ENCODE measurements at regions not wholly inside any gene's neighbourhood (a gene's known extent, or its start where the extent isn't known, plus 50 kb on each side); places are given as distances from the start of the nearest gene placed in this dataset.

DNA sequence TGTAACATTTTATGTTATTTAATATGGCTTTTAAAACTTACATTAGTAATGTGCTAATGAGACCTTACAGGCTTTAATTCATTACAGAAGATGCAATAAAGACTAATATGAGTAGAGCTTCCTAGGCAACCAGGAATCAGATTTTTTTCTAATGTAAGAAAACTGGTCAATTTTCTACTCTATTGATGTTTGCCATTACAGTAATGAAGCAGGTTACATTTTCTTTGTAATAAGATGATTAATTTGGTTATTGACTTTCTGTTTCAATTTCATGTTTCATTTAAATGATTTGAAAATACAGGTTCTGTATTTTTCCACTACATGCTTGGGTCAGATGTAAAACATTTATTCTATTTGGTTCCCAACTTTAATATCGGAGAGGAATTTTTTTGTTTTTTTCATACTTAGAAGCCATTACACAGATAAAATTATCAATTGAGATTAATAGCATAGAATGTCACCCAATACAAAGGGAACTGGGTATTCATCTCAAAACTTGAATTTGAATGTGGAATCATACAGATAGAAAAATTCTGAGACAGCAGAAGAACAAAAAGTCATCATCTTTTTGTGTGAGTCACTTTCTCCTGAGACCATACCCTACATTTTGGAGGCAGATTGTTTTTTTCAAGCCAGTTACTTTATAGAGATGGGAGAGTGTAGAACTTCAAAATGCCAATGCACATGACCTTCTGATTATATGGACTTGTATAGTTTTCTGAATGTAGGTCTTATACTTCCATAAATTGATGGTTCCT is 133.6 kb upstream of the HMHB1 start:
- TF ChIP-seq POLR2A (IDR thresholded peaks at IDR 0.05) (no peak), POLR2AphosphoS5 (IDR thresholded peaks at IDR 0.05) (no peak)
- TF ChIP-seq, protein P1, sequence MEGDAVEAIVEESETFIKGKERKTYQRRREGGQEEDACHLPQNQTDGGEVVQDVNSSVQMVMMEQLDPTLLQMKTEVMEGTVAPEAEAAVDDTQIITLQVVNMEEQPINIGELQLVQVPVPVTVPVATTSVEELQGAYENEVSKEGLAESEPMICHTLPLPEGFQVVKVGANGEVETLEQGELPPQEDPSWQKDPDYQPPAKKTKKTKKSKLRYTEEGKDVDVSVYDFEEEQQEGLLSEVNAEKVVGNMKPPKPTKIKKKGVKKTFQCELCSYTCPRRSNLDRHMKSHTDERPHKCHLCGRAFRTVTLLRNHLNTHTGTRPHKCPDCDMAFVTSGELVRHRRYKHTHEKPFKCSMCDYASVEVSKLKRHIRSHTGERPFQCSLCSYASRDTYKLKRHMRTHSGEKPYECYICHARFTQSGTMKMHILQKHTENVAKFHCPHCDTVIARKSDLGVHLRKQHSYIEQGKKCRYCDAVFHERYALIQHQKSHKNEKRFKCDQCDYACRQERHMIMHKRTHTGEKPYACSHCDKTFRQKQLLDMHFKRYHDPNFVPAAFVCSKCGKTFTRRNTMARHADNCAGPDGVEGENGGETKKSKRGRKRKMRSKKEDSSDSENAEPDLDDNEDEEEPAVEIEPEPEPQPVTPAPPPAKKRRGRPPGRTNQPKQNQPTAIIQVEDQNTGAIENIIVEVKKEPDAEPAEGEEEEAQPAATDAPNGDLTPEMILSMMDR (IDR thresholded peaks at IDR 0.05 in 8 of 11, conservative IDR thresholded peaks at IDR 0.05 in 3 of 11), result no peak

Measured in spleen (tissue), 7 donors.